Breast epithelium (tissue), 3 donors: ENCODE measurements at regions not wholly inside any gene's neighbourhood (a gene's known extent, or its start where the extent isn't known, plus 50 kb on each side); places are given as distances from the start of the nearest gene placed in this dataset.

Experiments used
- POLR2A ChIP-seq: fragments of 450-650 bp; IDR thresholded peaks from one replicate; pipeline ENCODE4 v1.6.1; 2016; ENCODE audit warnings: antibody characterized with exemption, mild to moderate bottlenecking, moderate library complexity
- POLR2AphosphoS5 ChIP-seq, 3 donors: sonication (generic); formaldehyde crosslinking; IDR thresholded peaks; one replicate each; pipeline ENCODE4 v1.6.1; 2017; ENCODE audit warnings: antibody characterized with exemption in 3 of 3
- TF ChIP-seq, protein P1 (sequence below), 3 donors: fragments of 450-650 bp; IDR thresholded peaks; one replicate each; pipeline ENCODE4 v1.5.1; 2016 to 2017; ENCODE audit warnings: antibody characterized with exemption in 3 of 3, mild to moderate bottlenecking in 3 of 3, moderate library complexity in 3 of 3

DNA sequence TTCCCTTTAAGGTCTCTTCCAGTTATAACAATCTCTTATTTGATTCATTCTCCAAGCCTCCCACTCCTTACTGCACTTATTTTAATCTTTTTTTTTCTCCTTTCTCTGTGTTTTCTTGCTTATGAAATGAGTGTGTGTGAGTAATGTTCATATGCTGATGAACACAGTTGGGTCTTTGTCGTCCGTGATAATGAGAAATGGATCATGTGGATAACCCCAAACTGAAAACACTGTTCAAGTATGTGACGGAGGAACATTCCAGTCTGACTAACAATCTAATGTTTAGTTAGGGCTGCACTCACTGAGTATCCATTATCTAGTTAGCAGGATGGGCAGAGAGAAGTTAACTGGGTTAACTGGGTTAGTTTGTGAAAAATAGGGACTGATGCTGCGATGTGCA, 253.1 kb upstream of the DUSP10 start:
- TF ChIP-seq, protein P1, sequence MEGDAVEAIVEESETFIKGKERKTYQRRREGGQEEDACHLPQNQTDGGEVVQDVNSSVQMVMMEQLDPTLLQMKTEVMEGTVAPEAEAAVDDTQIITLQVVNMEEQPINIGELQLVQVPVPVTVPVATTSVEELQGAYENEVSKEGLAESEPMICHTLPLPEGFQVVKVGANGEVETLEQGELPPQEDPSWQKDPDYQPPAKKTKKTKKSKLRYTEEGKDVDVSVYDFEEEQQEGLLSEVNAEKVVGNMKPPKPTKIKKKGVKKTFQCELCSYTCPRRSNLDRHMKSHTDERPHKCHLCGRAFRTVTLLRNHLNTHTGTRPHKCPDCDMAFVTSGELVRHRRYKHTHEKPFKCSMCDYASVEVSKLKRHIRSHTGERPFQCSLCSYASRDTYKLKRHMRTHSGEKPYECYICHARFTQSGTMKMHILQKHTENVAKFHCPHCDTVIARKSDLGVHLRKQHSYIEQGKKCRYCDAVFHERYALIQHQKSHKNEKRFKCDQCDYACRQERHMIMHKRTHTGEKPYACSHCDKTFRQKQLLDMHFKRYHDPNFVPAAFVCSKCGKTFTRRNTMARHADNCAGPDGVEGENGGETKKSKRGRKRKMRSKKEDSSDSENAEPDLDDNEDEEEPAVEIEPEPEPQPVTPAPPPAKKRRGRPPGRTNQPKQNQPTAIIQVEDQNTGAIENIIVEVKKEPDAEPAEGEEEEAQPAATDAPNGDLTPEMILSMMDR (IDR thresholded peaks at IDR 0.05), result no peak
- TF ChIP-seq POLR2A (no peak), POLR2AphosphoS5 (IDR thresholded peaks at IDR 0.05) (no peak)
